ENCODE measurements at regions not wholly inside any gene's neighbourhood (a gene's known extent, or its start where the extent isn't known, plus 50 kb on each side); places are given as distances from the start of the nearest gene placed in this dataset.

DNA sequence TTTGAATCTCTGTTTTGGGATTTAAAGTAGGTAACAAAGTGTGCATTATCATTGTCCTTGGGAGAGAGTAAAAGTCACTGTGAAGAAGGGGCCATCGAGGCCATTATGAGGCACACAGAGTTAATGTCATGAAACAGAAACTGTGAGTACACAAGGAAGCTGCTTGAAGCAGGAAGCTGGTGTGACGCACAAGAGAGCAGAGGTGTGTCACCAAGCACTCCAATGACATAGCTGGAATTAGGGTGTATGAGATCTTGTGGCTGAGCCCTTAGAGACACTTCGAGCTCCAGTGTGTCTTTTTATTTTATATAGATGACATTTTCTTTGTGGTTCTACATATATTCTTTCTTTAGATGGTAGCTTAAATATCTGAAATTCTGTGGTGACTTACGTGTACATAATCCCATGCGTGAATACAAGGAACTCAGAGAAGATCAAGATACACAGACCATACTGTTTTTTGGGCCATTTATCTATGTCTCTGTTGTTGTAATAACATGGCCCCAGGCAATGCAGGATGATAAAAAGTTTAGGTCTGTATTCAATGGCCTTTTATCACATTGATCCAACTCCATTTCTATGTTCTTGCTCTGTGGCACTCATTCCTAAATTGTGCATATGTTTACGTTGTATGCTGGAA is 164.7 kb upstream of the FAM98A start:
- intact Hi-C loops (cut with micrococcal nuclease; ENCODE audit: unreplicated experiment) = no loop called here

DNA sequence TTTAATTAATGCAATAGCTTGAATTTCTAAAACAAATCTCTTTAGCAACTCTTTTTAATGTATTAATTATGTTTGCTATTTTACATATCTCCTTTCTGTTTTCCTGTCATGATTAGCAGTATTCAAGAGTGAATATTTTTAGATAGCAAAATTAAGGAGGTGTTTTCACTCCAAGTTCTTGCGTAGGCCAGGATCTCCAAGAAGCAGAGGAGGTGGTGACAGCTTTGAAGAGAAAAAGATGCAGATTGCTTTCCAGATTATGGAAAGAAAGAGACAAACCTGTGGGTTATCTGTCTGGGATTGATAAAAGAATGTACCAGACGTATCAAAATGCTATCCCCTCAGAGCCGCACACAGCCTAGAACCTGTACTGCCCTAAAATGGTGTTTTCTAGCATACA is 163.5 kb upstream of the FAM98A start:
- TF ChIP-seq, protein P1, sequence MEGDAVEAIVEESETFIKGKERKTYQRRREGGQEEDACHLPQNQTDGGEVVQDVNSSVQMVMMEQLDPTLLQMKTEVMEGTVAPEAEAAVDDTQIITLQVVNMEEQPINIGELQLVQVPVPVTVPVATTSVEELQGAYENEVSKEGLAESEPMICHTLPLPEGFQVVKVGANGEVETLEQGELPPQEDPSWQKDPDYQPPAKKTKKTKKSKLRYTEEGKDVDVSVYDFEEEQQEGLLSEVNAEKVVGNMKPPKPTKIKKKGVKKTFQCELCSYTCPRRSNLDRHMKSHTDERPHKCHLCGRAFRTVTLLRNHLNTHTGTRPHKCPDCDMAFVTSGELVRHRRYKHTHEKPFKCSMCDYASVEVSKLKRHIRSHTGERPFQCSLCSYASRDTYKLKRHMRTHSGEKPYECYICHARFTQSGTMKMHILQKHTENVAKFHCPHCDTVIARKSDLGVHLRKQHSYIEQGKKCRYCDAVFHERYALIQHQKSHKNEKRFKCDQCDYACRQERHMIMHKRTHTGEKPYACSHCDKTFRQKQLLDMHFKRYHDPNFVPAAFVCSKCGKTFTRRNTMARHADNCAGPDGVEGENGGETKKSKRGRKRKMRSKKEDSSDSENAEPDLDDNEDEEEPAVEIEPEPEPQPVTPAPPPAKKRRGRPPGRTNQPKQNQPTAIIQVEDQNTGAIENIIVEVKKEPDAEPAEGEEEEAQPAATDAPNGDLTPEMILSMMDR (conservative IDR thresholded peaks at IDR 0.05; ENCODE audit: low read length) = no peak
- TF ChIP-seq EZH2phosphoT487 (IDR thresholded peaks at IDR 0.05; ENCODE audit: borderline replicate concordance, low read depth, low read length) = no peak
- Histone ChIP-seq H3K27ac (ENCODE audit: low read depth, low read length, poor library complexity, severe bottlenecking) (no peak overlapping the region), H4K20me1 (ENCODE audit: insufficient read depth, low read length) (no peaks in the 10 kb centered on the region), H3K4me1 (ENCODE audit: insufficient read depth, low read length, poor library complexity, severe bottlenecking) (no peaks in the 10 kb centered on the region), H3K4me3 (ENCODE audit: low read depth, low read length, poor library complexity, severe bottlenecking) (no peak overlapping the region), H3K4me2 (ENCODE audit: low read length) (no peak overlapping the region), H3K9me2 (ENCODE audit: insufficient read depth, low read length) (no peaks in the 10 kb centered on the region), H3K79me2 (ENCODE audit: insufficient read depth, low read depth, low read length) (no peaks in the 10 kb centered on the region), H3K36me3 (ENCODE audit: insufficient read depth, low read length) (no peaks in the 10 kb centered on the region), H2AFZ (ENCODE audit: low read length) (no peak overlapping the region), H3K9me3 (ENCODE audit: low read length) (no peaks in the 10 kb centered on the region)
- CTCF ChIA-PET (ENCODE audit: unreplicated experiment) = no interaction called here
- POLR2A ChIA-PET = no interaction called here
- intact Hi-C loops (cut with micrococcal nuclease; ENCODE audit: unreplicated experiment) = no loop called here
- no peak for DNase-seq (ENCODE audit: low spot score)
- BruUV-seq (replicated peaks) = no TSS peak

More for the DNA sequence above, 164.7 kb upstream of the FAM98A start:
- H3K79me2 ChIP-seq (ENCODE audit: insufficient read depth, low read depth, low read length) = no peaks in the 10 kb centered on the region
- no peak overlapping the region for H3K27ac ChIP-seq (ENCODE audit: low read depth, low read length, poor library complexity, severe bottlenecking)
- no TSS peak for BruUV-seq (replicated peaks)
- no peaks in the 10 kb centered on the region for H3K9me2 ChIP-seq (ENCODE audit: insufficient read depth, low read length)
- no peak overlapping the region for H2AFZ ChIP-seq (ENCODE audit: low read length)
- no peak overlapping the region for H3K4me2 ChIP-seq (ENCODE audit: low read length)
- TF ChIP-seq, protein P1 (conservative IDR thresholded peaks at IDR 0.05; ENCODE audit: low read length) = no peak
- TF ChIP-seq EZH2phosphoT487 (IDR thresholded peaks at IDR 0.05; ENCODE audit: borderline replicate concordance, low read depth, low read length) = no peak
- no peaks in the 10 kb centered on the region for H3K36me3 ChIP-seq (ENCODE audit: insufficient read depth, low read length)
- H3K4me3 ChIP-seq (ENCODE audit: low read depth, low read length, poor library complexity, severe bottlenecking) = no peak overlapping the region
- no peaks in the 10 kb centered on the region for H4K20me1 ChIP-seq (ENCODE audit: insufficient read depth, low read length)
- no peaks in the 10 kb centered on the region for H3K4me1 ChIP-seq (ENCODE audit: insufficient read depth, low read length, poor library complexity, severe bottlenecking)
- CTCF ChIA-PET (ENCODE audit: unreplicated experiment) = no interaction called here
- H3K9me3 ChIP-seq (ENCODE audit: low read length) = no peaks in the 10 kb centered on the region
- no peak for DNase-seq (ENCODE audit: low spot score)
- POLR2A ChIA-PET = no interaction called here

DNA sequence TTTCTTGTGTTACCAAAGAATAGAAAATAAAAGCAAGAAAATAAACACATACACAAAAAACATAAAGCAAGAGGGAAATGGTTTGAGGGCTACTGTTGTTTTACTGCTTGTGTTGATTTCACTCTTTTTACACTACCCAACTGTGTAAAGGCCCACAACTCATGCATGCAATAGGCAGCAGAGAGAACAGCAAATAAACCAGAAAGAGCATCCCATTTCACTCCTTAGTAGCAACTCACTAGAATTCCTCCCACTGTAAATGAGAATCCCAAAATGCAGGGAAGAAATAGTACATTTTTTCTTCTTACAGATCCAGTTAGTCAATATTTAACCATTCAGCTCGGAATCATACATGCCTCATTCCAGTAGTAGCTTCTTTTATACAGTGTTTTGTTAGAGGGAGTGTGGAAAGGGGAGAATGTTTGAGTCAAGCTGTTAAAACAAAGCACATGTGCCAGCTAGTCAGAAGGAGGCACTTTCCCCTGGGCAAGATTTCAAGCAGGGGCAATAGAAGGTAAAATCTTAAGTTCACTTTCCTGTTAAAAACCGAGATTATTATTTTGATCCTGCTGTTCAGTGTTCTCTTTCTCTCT is 147.2 kb upstream of the FAM98A start:
- H2AFZ ChIP-seq (ENCODE audit: low read length) = no peak overlapping the region
- TF ChIP-seq, protein P1 (conservative IDR thresholded peaks at IDR 0.05; ENCODE audit: low read length) = no peak
- TF ChIP-seq EZH2phosphoT487 (IDR thresholded peaks at IDR 0.05; ENCODE audit: borderline replicate concordance, low read depth, low read length) = no peak
- H4K20me1 ChIP-seq (ENCODE audit: insufficient read depth, low read length) = no peaks in the 10 kb centered on the region
- CTCF ChIA-PET (ENCODE audit: unreplicated experiment) = no interaction called here
- POLR2A ChIA-PET = no interaction called here
- intact Hi-C loops (cut with micrococcal nuclease; ENCODE audit: unreplicated experiment) = no loop called here
- H3K27ac ChIP-seq (ENCODE audit: low read depth, low read length, poor library complexity, severe bottlenecking) = no peak overlapping the region
- no peak overlapping the region for H3K4me2 ChIP-seq (ENCODE audit: low read length)
- no peaks in the 10 kb centered on the region for H3K9me2 ChIP-seq (ENCODE audit: insufficient read depth, low read length)
- H3K4me1 ChIP-seq (ENCODE audit: insufficient read depth, low read length, poor library complexity, severe bottlenecking) = no peaks in the 10 kb centered on the region
- no peaks in the 10 kb centered on the region for H3K79me2 ChIP-seq (ENCODE audit: insufficient read depth, low read depth, low read length)
- DNase-seq (ENCODE audit: low spot score) = no peak
- no peak overlapping the region for H3K4me3 ChIP-seq (ENCODE audit: low read depth, low read length, poor library complexity, severe bottlenecking)
- BruUV-seq (replicated peaks) = no TSS peak
- no peaks in the 10 kb centered on the region for H3K9me3 ChIP-seq (ENCODE audit: low read length)
- H3K36me3 ChIP-seq (ENCODE audit: insufficient read depth, low read length) = no peaks in the 10 kb centered on the region

Data from OCI-LY7 (cell line).